ENCODE measurements at regions not wholly inside any gene's neighbourhood (a gene's known extent, or its start where the extent isn't known, plus 50 kb on each side); places are given as distances from the start of the nearest gene placed in this dataset.

- Histone ChIP-seq H3K4me2 (ENCODE audit: insufficient read depth, low read length) (no peak overlapping the region), H3K36me3 (ENCODE audit: control insufficient read depth in 2 of 2, extremely low read depth in 1 of 2, insufficient read depth in 2 of 2, low read length in 2 of 2) (no peaks in the 10 kb centered on the region), H3K9me1 (replicated peaks; ENCODE audit: control insufficient read depth, extremely low read depth, insufficient read depth, low read length) (no peaks in the 10 kb centered on the region), H3K9ac (replicated peaks; ENCODE audit: extremely low read depth, insufficient read depth, low read length) (no peak overlapping the region), H3K9me3 (replicated peaks; ENCODE audit: control insufficient read depth, insufficient read depth, low read length) (no peaks in the 10 kb centered on the region), H3K4me3 (replicated peaks in 1 of 3; ENCODE audit: insufficient read depth in 1 of 3, low read depth in 1 of 3, low read length in 3 of 3) (no peak overlapping the region), H4K20me1 (replicated peaks; ENCODE audit: control insufficient read depth, extremely low read depth, insufficient read depth, low read length) (no peaks in the 10 kb centered on the region), H3K27me3 (ENCODE audit: control insufficient read depth in 2 of 2, insufficient read depth in 2 of 2, low read length in 2 of 2) (no peaks in the 10 kb centered on the region), H3K79me2 (ENCODE audit: control insufficient read depth, insufficient read depth, low read length) (no peaks in the 10 kb centered on the region), H2AFZ (ENCODE audit: low read depth, low read length) (no peak overlapping the region), H3K4me1 (ENCODE audit: control insufficient read depth, extremely low read depth, insufficient read depth, low read length) (no peaks in the 10 kb centered on the region), H3K27ac (ENCODE audit: insufficient read depth, low read depth, low read length) (no peak overlapping the region)
- dilution Hi-C loops (cut with MboI; ENCODE audit: extremely low pct_ligation_motif_present, low sequenced_read_pairs) (no loop called here), intact Hi-C loops (cut with micrococcal nuclease) (no loop called here)
- TF ChIP-seq CTCF (IDR thresholded peaks at IDR 0.05; ENCODE audit: extremely low read depth in 1 of 2, insufficient read depth in 1 of 2, low read depth in 1 of 2, low read length in 2 of 2) (no peak), MAX (IDR thresholded peaks at IDR 0.05; ENCODE audit: insufficient read depth, insufficient read length) (no peak), GATA2 (IDR thresholded peaks at IDR 0.05; ENCODE audit: insufficient read depth, insufficient read length, low read depth, low read length) (no peak), JUN (IDR thresholded peaks at IDR 0.05; ENCODE audit: borderline replicate concordance, insufficient read depth, insufficient read length, low read depth) (no peak), FOS (IDR thresholded peaks at IDR 0.05; ENCODE audit: borderline replicate concordance, insufficient read depth, low read length) (no peak), POLR2AphosphoS5 (IDR thresholded peaks at IDR 0.05; ENCODE audit: insufficient read depth, low read depth, low read length) (no peak), POLR2A (IDR thresholded peaks at IDR 0.05; ENCODE audit: low read depth, low read length) (no peak), MYC (IDR thresholded peaks at IDR 0.05; ENCODE audit: low read depth, low read length) (no peak), EZH2 (IDR thresholded peaks at IDR 0.05; ENCODE audit: borderline replicate concordance, low read depth, low read length, severe bottlenecking) (no peak)
- FAIRE-seq (no peak), DNase-seq (ENCODE audit: low read depth, low spot score) (no peak)
- ChIA-PET CTCF (interaction anchor here (1.3 kb wide), 1 partner anchor 9 kb away, joined by 3 read pairs; no protein-coding TSS in a partner anchor), POLR2A (no interaction called here)
- no TSS peak for BruUV-seq (replicated peaks)
Measured at GRCh38 chr4:111208970-111209369, 586.1 kb upstream of the PITX2 start.

Measured in endothelial cell of umbilical vein (primary cell).